K562 (cell line): ENCODE measurements at regions not wholly inside any gene's neighbourhood (a gene's known extent, or its start where the extent isn't known, plus 50 kb on each side); places are given as distances from the start of the nearest gene placed in this dataset.

Experiments
- ATAC-seq: fragments of 200-7000 bp; cut with Tn5 transposase; 3 replicates; pipeline ENCODE4 v1.9.1; 2020; ENCODE audit warnings: moderate library complexity
- BruUV-seq: library from RNA; stranded (reverse); fragments of 400-500 nt; replicated peaks from 2 replicates; lab custom pipeline; 2021; lab: Mats Ljungman, UMichigan
- CTCF ChIA-PET: fragments of 300-600 bp; formaldehyde crosslinking; extraction: SDS; loops from one replicate; lab custom pipeline; 2021; ENCODE audit warnings: low intra/inter-chr PET ratio; lab: Yijun Ruan, JAX
- POLR2A ChIA-PET: fragments of 300-600, 350-650 bp; sonication (Branson Sonifier 250); formaldehyde crosslinking; extraction: SDS; loops from one replicate; lab custom pipeline; 2021; ENCODE audit warnings: antibody characterized with exemption, inconsistent platforms; lab: Yijun Ruan, JAX
- DNase-seq, 4 experiments: peaks; one replicate each; pipeline versions ENCODE4 v3.0.0 to v3.0.0-alpha.2; 2011 to 2018; ENCODE audit warnings: low spot score in 3 of 4, mixed read lengths in 3 of 4; ENCODE audit errors: extremely low read depth in 1 of 4
- FAIRE-seq: peaks from 2 replicates; lab custom pipeline; 2011; peaks lifted over from hg19 to GRCh38; lab: Jason Lieb, UNC
- H2AFZ ChIP-seq: 2 replicates; pipeline ENCODE4 v1.6.0; 2011; ENCODE audit warnings: low read depth, low read length, control low read depth, inconsistent platforms
- H3K27ac ChIP-seq: fragments of 200-600 bp; 3 replicates; pipeline ENCODE4 v1.8.0; 2011; ENCODE audit warnings: low read depth, mild to moderate bottlenecking, control low read depth, inconsistent platforms, low read length, moderate library complexity, mixed read lengths; ENCODE audit errors: extremely low read depth
- H3K27me3 ChIP-seq, 2 experiments: fragments of 300-600 bp in 1 of 2; 2 replicates in 1 of 2; 3 replicates in 1 of 2; pipeline versions ENCODE4 v1.6.0 to v1.8.0; 2011; ENCODE audit warnings: inconsistent platforms in 2 of 2, low read length in 2 of 2, mild to moderate bottlenecking in 1 of 2, mixed read lengths in 1 of 2, moderate library complexity in 1 of 2; ENCODE audit not compliant: control insufficient read depth in 2 of 2, insufficient read depth in 2 of 2
- H3K36me3 ChIP-seq: fragments of 300-600 bp; 3 replicates; pipeline ENCODE4 v1.8.0; 2011; ENCODE audit warnings: mild to moderate bottlenecking, low read length, inconsistent platforms; ENCODE audit not compliant: control insufficient read depth, insufficient read depth
- H3K4me1 ChIP-seq, 2 experiments: fragments of 200-600 bp in 1 of 2; replicated peaks in 1 of 2; 2 replicates in 1 of 2; 3 replicates in 1 of 2; pipeline versions ENCODE4 v1.5.1 to v1.8.0; 2011; ENCODE audit warnings: inconsistent platforms in 2 of 2, low read length in 2 of 2, mild to moderate bottlenecking in 1 of 2, mixed read lengths in 1 of 2, moderate library complexity in 1 of 2; ENCODE audit not compliant: control insufficient read depth in 2 of 2, insufficient read depth in 2 of 2
- H3K4me2 ChIP-seq: 2 replicates; pipeline ENCODE4 v1.6.1; 2011; ENCODE audit warnings: low read length, control low read depth, inconsistent platforms, mixed read lengths; ENCODE audit not compliant: insufficient read depth
- H3K4me3 ChIP-seq: fragments of 200-600 bp; sonication (generic), shearing (Covaris generic); 2 replicates; pipeline ENCODE4 v1.5.1; 2016; ENCODE audit warnings: control low read depth, inconsistent platforms
- H3K79me2 ChIP-seq: fragments of 200-600 bp; 3 replicates; pipeline ENCODE4 v1.8.0; 2011; ENCODE audit warnings: low read length, inconsistent platforms; ENCODE audit not compliant: control insufficient read depth, insufficient read depth
- H3K9ac ChIP-seq, 2 experiments: 2 replicates each; pipeline versions ENCODE4 v1.6.0 to v1.6.1; 2011; ENCODE audit warnings: low read depth in 2 of 2, low read length in 2 of 2, control low read depth in 1 of 2, inconsistent platforms in 1 of 2, mild to moderate bottlenecking in 1 of 2, mixed read lengths in 1 of 2; ENCODE audit not compliant: insufficient read depth in 1 of 2
- H3K9me1 ChIP-seq: one replicate; pipeline ENCODE4 v1.6.0; 2011; ENCODE audit warnings: inconsistent platforms, mild to moderate bottlenecking, low read length, moderate library complexity; ENCODE audit not compliant: control insufficient read depth, insufficient read depth
- H3K9me3 ChIP-seq: replicated peaks from 2 replicates; pipeline ENCODE4 v1.5.1; 2011; ENCODE audit warnings: low read depth, low read length, inconsistent platforms; ENCODE audit not compliant: control insufficient read depth, insufficient read depth
- H4K20me1 ChIP-seq: replicated peaks from 2 replicates; pipeline ENCODE4 v1.6.1; 2011; ENCODE audit warnings: low read length, inconsistent platforms, mixed read lengths; ENCODE audit not compliant: control insufficient read depth, insufficient read depth
- CSDE1 ChIP-seq, 2 experiments: fragments of 450-650 bp; IDR thresholded peaks; 2 replicates each; pipeline ENCODE4 v1.6.1; 2016; ENCODE audit warnings: mild to moderate bottlenecking in 1 of 2
- ELF1 ChIP-seq: fragments of 200-800 bp; sonication (Bioruptor generic); IDR thresholded peaks from 2 replicates; pipeline ENCODE4 v1.6.1; 2016; ENCODE audit warnings: missing genetic modification characterization, missing compliant biosample characterization
- ETV6 ChIP-seq, 3 experiments: fragments of 150-350 bp in 1 of 3; sonication (generic) in 1 of 3; formaldehyde crosslinking in 1 of 3; IDR thresholded peaks; 2 replicates each; pipeline versions ENCODE4 v1.6.1 to v1.8.0; 2014 to 2022; ENCODE audit warnings: borderline replicate concordance in 2 of 3, low read depth in 2 of 3, antibody characterized with exemption in 1 of 3, low read length in 1 of 3, mild to moderate bottlenecking in 1 of 3, missing genetic modification reagents in 1 of 3
- HDAC1 ChIP-seq, 2 experiments: fragments of 450-650 bp; IDR thresholded peaks; 2 replicates each; pipeline ENCODE4 v1.6.1; 2016 to 2017; ENCODE audit warnings: inconsistent platforms in 1 of 2, mild to moderate bottlenecking in 1 of 2, moderate library complexity in 1 of 2
- IRF2 ChIP-seq: sonication (generic); formaldehyde crosslinking; IDR thresholded peaks from 2 replicates; pipeline ENCODE4 v1.8.1; 2022; ENCODE audit warnings: mild to moderate bottlenecking, missing genetic modification reagents
- JUN ChIP-seq, 2 experiments: sonication (generic) in 1 of 2; formaldehyde crosslinking in 1 of 2; IDR thresholded peaks; 2 replicates each; pipeline versions ENCODE4 v1.6.1 to v1.8.0; 2012 to 2022; ENCODE audit warnings: borderline replicate concordance in 2 of 2, mild to moderate bottlenecking in 2 of 2, improper control_type of control experiment in 1 of 2, low read depth in 1 of 2, low read length in 1 of 2, missing genetic modification reagents in 1 of 2
- KDM4B ChIP-seq, 2 experiments: fragments of 450-650 bp in 1 of 2; sonication (generic) in 1 of 2; IDR thresholded peaks; 2 replicates each; pipeline ENCODE4 v1.6.1; 2016 to 2017; ENCODE audit warnings: borderline replicate concordance in 2 of 2, antibody characterized with exemption in 1 of 2, low read depth in 1 of 2, mild to moderate bottlenecking in 1 of 2
- NONO ChIP-seq, 2 experiments: fragments of 200-400 bp in 1 of 2; fragments of 450-650 bp in 1 of 2; formaldehyde crosslinking in 1 of 2; IDR thresholded peaks; 2 replicates each; pipeline ENCODE4 v1.6.1; 2017; ENCODE audit warnings: low read depth in 2 of 2, mild to moderate bottlenecking in 2 of 2, moderate library complexity in 2 of 2, low read length in 1 of 2
- PHB ChIP-seq: fragments of 250-450 bp; sonication (Bioruptor Pico); IDR thresholded peaks from 2 replicates; pipeline ENCODE4 v1.5.0; 2021
- RUNX1 ChIP-seq: sonication (generic); IDR thresholded peaks from 2 replicates; pipeline ENCODE4 v1.6.1; 2016; ENCODE audit warnings: antibody characterized with exemption, low read depth
- SP1 ChIP-seq: sonication (generic); formaldehyde crosslinking; IDR thresholded peaks from 2 replicates; pipeline ENCODE4 v1.8.1; 2022; ENCODE audit warnings: mild to moderate bottlenecking, missing genetic modification reagents
- ZNF165 ChIP-seq: fragments of 250-450 bp; sonication (Bioruptor Pico); IDR thresholded peaks from 2 replicates; pipeline ENCODE4 v1.4.0; 2020; ENCODE audit warnings: borderline replicate concordance
- ZNF217 ChIP-seq: sonication (generic); formaldehyde crosslinking; IDR thresholded peaks from 2 replicates; pipeline ENCODE4 v1.8.0; 2022; ENCODE audit warnings: mild to moderate bottlenecking, missing genetic modification reagents
- ZNF3 ChIP-seq: fragments of 250-450 bp; sonication (Bioruptor Pico); IDR thresholded peaks from 2 replicates; pipeline ENCODE4 v1.5.0; 2021; ENCODE audit warnings: mild to moderate bottlenecking, moderate library complexity
- WGBS: fragments of 100-300 bp; shearing (Covaris generic); methylation state at CpG from one replicate; pipeline ENCODE4 v1.1.6; 2016; ENCODE audit warnings: low coverage, mixed read lengths; ENCODE audit not compliant: insufficient coverage; ENCODE audit errors: missing lambda C conversion rate; 5-methylcytosine and 5-hydroxymethylcytosine counted together
- in situ Hi-C: fragments of 300-500 bp; cut with MboI; formaldehyde crosslinking; loops from 4 replicates; pipeline ENCODE4 v1.15.0; 2018; ENCODE audit warnings: inconsistent platforms, mixed read lengths
- intact Hi-C: fragments of 100-400 bp; cut with micrococcal nuclease; formaldehyde crosslinking; loops from 2 replicates; pipeline ENCODE4 v1.14.2; 2022
- TF ChIP-seq, protein P1 (sequence below): fragments of 450-650 bp; formaldehyde crosslinking; IDR thresholded peaks from 2 replicates; pipeline ENCODE4 v1.4.0; 2020; ENCODE audit warnings: mild to moderate bottlenecking, moderate library complexity
- TF ChIP-seq, protein P2 (sequence below): fragments of 450-650 bp; IDR thresholded peaks from 2 replicates; pipeline ENCODE4 v1.6.1; 2016
- TF ChIP-seq, protein P3 (sequence below), 2 experiments: fragments of 250-450 bp in 1 of 2; fragments of 450-650 bp in 1 of 2; sonication (Bioruptor Pico) in 1 of 2; IDR thresholded peaks; 2 replicates each; pipeline versions ENCODE4 v1.6.1 to v1.8.0; 2016 to 2021; ENCODE audit warnings: mild to moderate bottlenecking in 2 of 2, moderate library complexity in 2 of 2, missing compliant biosample characterization in 1 of 2, missing genetic modification characterization in 1 of 2

DNA sequence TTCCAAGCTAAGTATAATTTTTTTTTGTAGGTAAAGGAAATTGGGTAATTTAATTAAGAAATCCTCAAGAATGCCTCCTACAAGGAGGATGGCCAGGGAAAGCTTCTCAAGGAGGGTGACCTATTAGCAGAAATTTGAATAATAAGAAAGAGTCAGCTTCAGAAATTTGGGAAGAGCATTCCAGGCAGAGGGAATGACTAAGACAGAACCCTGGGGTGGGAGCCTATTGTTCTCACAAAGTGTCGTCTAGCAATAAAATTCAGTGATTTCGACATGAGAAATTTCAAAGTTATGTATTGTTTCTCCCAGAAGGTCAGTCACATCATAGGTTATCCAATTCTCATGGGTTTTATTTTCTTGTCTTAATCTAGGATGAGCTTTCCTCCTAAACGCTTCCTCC is 1168.4 kb downstream of the AACS start:
- CTCF ChIA-PET: no interaction called here
- TF ChIP-seq NONO (IDR thresholded peaks at IDR 0.05; ENCODE audit: low read depth in 2 of 2, low read length in 1 of 2): no peak
- TF ChIP-seq HDAC1 (IDR thresholded peaks at IDR 0.05): no peak
- no peak for TF ChIP-seq ZNF3 (CRISPR knock-in tag)
- TF ChIP-seq IRF2 (CRISPR knock-in tag): no peak
- TF ChIP-seq ZNF217 (CRISPR knock-in tag): no peak
- TF ChIP-seq, protein P1, sequence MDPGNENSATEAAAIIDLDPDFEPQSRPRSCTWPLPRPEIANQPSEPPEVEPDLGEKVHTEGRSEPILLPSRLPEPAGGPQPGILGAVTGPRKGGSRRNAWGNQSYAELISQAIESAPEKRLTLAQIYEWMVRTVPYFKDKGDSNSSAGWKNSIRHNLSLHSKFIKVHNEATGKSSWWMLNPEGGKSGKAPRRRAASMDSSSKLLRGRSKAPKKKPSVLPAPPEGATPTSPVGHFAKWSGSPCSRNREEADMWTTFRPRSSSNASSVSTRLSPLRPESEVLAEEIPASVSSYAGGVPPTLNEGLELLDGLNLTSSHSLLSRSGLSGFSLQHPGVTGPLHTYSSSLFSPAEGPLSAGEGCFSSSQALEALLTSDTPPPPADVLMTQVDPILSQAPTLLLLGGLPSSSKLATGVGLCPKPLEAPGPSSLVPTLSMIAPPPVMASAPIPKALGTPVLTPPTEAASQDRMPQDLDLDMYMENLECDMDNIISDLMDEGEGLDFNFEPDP (CRISPR knock-in tag): no peak
- no peak for TF ChIP-seq ELF1 (tag)
- TF ChIP-seq JUN (IDR thresholded peaks at IDR 0.05; ENCODE audit: borderline replicate concordance, low read depth, low read length): no peak
- no peak for TF ChIP-seq JUN (CRISPR knock-in tag; IDR thresholded peaks at IDR 0.05; ENCODE audit: borderline replicate concordance)
- no peak for TF ChIP-seq KDM4B (IDR thresholded peaks at IDR 0.05; ENCODE audit: borderline replicate concordance in 2 of 2, low read depth in 1 of 2)
- TF ChIP-seq, protein P2, sequence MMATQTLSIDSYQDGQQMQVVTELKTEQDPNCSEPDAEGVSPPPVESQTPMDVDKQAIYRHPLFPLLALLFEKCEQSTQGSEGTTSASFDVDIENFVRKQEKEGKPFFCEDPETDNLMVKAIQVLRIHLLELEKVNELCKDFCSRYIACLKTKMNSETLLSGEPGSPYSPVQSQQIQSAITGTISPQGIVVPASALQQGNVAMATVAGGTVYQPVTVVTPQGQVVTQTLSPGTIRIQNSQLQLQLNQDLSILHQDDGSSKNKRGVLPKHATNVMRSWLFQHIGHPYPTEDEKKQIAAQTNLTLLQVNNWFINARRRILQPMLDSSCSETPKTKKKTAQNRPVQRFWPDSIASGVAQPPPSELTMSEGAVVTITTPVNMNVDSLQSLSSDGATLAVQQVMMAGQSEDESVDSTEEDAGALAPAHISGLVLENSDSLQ: no peak
- TF ChIP-seq PHB (CRISPR knock-in tag): no peak
- TF ChIP-seq, protein P3, sequence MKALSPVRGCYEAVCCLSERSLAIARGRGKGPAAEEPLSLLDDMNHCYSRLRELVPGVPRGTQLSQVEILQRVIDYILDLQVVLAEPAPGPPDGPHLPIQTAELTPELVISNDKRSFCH (CRISPR knock-in tag; IDR thresholded peaks at IDR 0.05): no peak
- TF ChIP-seq, protein P3 (tag; IDR thresholded peaks at IDR 0.05): no peak
- TF ChIP-seq SP1 (CRISPR knock-in tag): no peak
- TF ChIP-seq CSDE1 (IDR thresholded peaks at IDR 0.05): no peak
- TF ChIP-seq ZNF165 (CRISPR knock-in tag): no peak
- no peak for TF ChIP-seq RUNX1
- TF ChIP-seq ETV6 (IDR thresholded peaks at IDR 0.05; ENCODE audit: borderline replicate concordance in 1 of 2, low read depth in 2 of 2, low read length in 1 of 2): no peak
- no peak for TF ChIP-seq ETV6 (CRISPR knock-in tag; IDR thresholded peaks at IDR 0.05; ENCODE audit: borderline replicate concordance)
- Histone ChIP-seq H2AFZ (no peak overlapping the region), H3K27me3 (no peaks in the 10 kb centered on the region), H3K4me3 (no peak overlapping the region), H3K4me2 (no peak overlapping the region), H4K20me1 (no peaks in the 10 kb centered on the region), H3K9me1 (no peaks in the 10 kb centered on the region), H3K36me3 (no peaks in the 10 kb centered on the region), H3K79me2 (no peaks in the 10 kb centered on the region), H3K9ac (no peak overlapping the region), H3K4me1 (no peaks in the 10 kb centered on the region), H3K27ac (no peak overlapping the region), H3K9me3 (no peaks in the 10 kb centered on the region; the same call in 1 of the 2 replicates)
- no peak for DNase-seq
- POLR2A ChIA-PET: no interaction called here
- BruUV-seq: no TSS peak
- no peak for ATAC-seq
- intact Hi-C loops (no loop called here), in situ Hi-C loops (no loop called here)
- no peak for FAIRE-seq
- 0% methylated on average over 3 of the region's 3 CpGs for WGBS
